SK-N-SH treated with all-trans-retinoic acid at 6 μM for 48 hours (cell line): ENCODE measurements at regions not wholly inside any gene's neighbourhood (a gene's known extent, or its start where the extent isn't known, plus 50 kb on each side); places are given as distances from the start of the nearest gene placed in this dataset.

ENCODE experiments used
- ARNTL ChIP-seq: fragments of 450-650 bp; formaldehyde crosslinking; IDR thresholded peaks from 2 replicates; pipeline ENCODE4 v1.5.0; 2020; ENCODE audit warnings: low read depth, mild to moderate bottlenecking, moderate library complexity, borderline replicate concordance
- BACH2 ChIP-seq: fragments of 250-450 bp; sonication (Bioruptor Pico); IDR thresholded peaks from 2 replicates; pipeline ENCODE4 v1.9.0; 2021; ENCODE audit warnings: mild to moderate bottlenecking, borderline replicate concordance
- CSDC2 ChIP-seq: fragments of 250-450 bp; sonication (Bioruptor Pico); IDR thresholded peaks from 2 replicates; pipeline ENCODE4 v1.5.0; 2020; ENCODE audit warnings: mild to moderate bottlenecking, moderate library complexity
- ESRRG ChIP-seq: fragments of 250-450 bp; sonication (Bioruptor Pico); IDR thresholded peaks from 2 replicates; pipeline ENCODE4 v1.6.1; 2021; ENCODE audit warnings: mild to moderate bottlenecking
- RARB ChIP-seq: fragments of 250-450 bp; sonication (Bioruptor Pico); IDR thresholded peaks from 2 replicates; pipeline ENCODE4 v1.8.0; 2021; ENCODE audit warnings: mild to moderate bottlenecking, moderate library complexity
- SNAI2 ChIP-seq: fragments of 250-450 bp; sonication (Bioruptor Pico); IDR thresholded peaks from 2 replicates; pipeline ENCODE4 v1.5.0; 2020; ENCODE audit warnings: mild to moderate bottlenecking, moderate library complexity
- TCF4 ChIP-seq: fragments of 250-450 bp; sonication (Bioruptor Pico); IDR thresholded peaks from 2 replicates; pipeline ENCODE4 v1.8.0; 2021; ENCODE audit warnings: mild to moderate bottlenecking, moderate library complexity, borderline replicate concordance
- ZC3H10 ChIP-seq: fragments of 250-450 bp; sonication (Bioruptor Pico); IDR thresholded peaks from 2 replicates; pipeline ENCODE4 v1.5.1; 2021; ENCODE audit warnings: mild to moderate bottlenecking, moderate library complexity
- ZFP3 ChIP-seq: fragments of 250-450 bp; sonication (Bioruptor Pico); IDR thresholded peaks from 2 replicates; pipeline ENCODE4 v1.5.0; 2020; ENCODE audit warnings: mild to moderate bottlenecking, moderate library complexity
- ZFP30 ChIP-seq: fragments of 450-650 bp; formaldehyde crosslinking; IDR thresholded peaks from 2 replicates; pipeline ENCODE4 v1.5.0; 2022; ENCODE audit warnings: mild to moderate bottlenecking, moderate library complexity
- ZNF8 ChIP-seq: fragments of 450-650 bp; formaldehyde crosslinking; IDR thresholded peaks from 2 replicates; pipeline ENCODE4 v1.5.0; 2020; ENCODE audit warnings: mild to moderate bottlenecking, moderate library complexity
- TF ChIP-seq, protein P1 (sequence below): fragments of 250-450 bp; sonication (Bioruptor Pico); IDR thresholded peaks from 2 replicates; pipeline ENCODE4 v1.5.1; 2020; ENCODE audit warnings: low read depth, mild to moderate bottlenecking, moderate library complexity
- TF ChIP-seq, protein P2 (sequence below): fragments of 250-450 bp; sonication (Bioruptor Pico); IDR thresholded peaks from 2 replicates; pipeline ENCODE4 v1.8.0; 2021; ENCODE audit warnings: low read depth, mild to moderate bottlenecking, moderate library complexity, borderline replicate concordance
- TF ChIP-seq, protein P3 (sequence below): fragments of 250-450 bp; sonication (Bioruptor Pico); IDR thresholded peaks from 2 replicates; pipeline ENCODE4 v1.8.0; 2020; ENCODE audit warnings: mild to moderate bottlenecking, moderate library complexity, borderline replicate concordance

DNA sequence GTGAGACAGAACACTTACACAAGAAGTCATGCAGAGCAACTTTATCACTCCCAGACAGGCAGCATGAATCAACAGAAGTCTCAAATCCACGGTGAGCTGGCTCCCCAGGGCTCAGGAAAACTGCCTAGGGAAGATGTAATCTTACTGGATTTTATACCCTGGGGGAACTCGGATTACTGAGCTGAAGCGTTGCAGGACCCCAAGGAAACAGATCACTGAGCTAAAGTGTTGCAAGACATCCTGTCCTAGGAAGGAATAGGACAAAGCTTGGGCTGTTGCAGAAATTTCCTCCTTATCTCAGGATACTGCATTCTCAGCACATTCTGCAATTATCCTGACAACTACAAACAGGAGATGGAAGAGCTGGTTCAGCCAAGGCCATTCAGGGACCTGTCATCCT, 224.8 kb downstream of the TFAP2A start:
- TF ChIP-seq ZFP30 (no peak), BACH2 (no peak), RARB (CRISPR knock-in tag) (no peak), TCF4 (CRISPR knock-in tag) (no peak), ZC3H10 (CRISPR knock-in tag) (no peak), ZNF8 (CRISPR knock-in tag) (no peak), ESRRG (no peak), ARNTL (CRISPR knock-in tag) (no peak), SNAI2 (CRISPR knock-in tag) (no peak), ZFP3 (CRISPR knock-in tag) (no peak), CSDC2 (CRISPR knock-in tag) (no peak)
- TF ChIP-seq, protein P1, sequence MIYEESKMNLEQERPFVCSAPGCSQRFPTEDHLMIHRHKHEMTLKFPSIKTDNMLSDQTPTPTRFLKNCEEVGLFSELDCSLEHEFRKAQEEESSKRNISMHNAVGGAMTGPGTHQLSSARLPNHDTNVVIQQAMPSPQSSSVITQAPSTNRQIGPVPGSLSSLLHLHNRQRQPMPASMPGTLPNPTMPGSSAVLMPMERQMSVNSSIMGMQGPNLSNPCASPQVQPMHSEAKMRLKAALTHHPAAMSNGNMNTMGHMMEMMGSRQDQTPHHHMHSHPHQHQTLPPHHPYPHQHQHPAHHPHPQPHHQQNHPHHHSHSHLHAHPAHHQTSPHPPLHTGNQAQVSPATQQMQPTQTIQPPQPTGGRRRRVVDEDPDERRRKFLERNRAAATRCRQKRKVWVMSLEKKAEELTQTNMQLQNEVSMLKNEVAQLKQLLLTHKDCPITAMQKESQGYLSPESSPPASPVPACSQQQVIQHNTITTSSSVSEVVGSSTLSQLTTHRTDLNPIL (CRISPR knock-in tag), result no peak
- TF ChIP-seq, protein P2, sequence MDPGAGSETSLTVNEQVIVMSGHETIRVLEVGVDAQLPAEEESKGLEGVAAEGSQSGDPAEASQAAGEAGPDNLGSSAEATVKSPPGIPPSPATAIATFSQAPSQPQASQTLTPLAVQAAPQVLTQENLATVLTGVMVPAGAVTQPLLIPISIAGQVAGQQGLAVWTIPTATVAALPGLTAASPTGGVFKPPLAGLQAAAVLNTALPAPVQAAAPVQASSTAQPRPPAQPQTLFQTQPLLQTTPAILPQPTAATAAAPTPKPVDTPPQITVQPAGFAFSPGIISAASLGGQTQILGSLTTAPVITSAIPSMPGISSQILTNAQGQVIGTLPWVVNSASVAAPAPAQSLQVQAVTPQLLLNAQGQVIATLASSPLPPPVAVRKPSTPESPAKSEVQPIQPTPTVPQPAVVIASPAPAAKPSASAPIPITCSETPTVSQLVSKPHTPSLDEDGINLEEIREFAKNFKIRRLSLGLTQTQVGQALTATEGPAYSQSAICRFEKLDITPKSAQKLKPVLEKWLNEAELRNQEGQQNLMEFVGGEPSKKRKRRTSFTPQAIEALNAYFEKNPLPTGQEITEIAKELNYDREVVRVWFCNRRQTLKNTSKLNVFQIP, result no peak
- TF ChIP-seq, protein P3, sequence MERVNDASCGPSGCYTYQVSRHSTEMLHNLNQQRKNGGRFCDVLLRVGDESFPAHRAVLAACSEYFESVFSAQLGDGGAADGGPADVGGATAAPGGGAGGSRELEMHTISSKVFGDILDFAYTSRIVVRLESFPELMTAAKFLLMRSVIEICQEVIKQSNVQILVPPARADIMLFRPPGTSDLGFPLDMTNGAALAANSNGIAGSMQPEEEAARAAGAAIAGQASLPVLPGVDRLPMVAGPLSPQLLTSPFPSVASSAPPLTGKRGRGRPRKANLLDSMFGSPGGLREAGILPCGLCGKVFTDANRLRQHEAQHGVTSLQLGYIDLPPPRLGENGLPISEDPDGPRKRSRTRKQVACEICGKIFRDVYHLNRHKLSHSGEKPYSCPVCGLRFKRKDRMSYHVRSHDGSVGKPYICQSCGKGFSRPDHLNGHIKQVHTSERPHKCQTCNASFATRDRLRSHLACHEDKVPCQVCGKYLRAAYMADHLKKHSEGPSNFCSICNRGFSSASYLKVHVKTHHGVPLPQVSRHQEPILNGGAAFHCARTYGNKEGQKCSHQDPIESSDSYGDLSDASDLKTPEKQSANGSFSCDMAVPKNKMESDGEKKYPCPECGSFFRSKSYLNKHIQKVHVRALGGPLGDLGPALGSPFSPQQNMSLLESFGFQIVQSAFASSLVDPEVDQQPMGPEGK, result no peak
